H9 (cell line): ENCODE measurements at regions not wholly inside any gene's neighbourhood (a gene's known extent, or its start where the extent isn't known, plus 50 kb on each side); places are given as distances from the start of the nearest gene placed in this dataset.

ENCODE experiments used
- DNase-seq: peaks from one replicate; pipeline ENCODE4 v3.0.0-alpha.2; 2017
- H2AFZ ChIP-seq: one replicate; pipeline ENCODE4 v1.6.1; 2013; ENCODE audit warnings: mild to moderate bottlenecking, low read length, control low read depth, moderate library complexity
- H2AK5ac ChIP-seq: 2 replicates; pipeline ENCODE4 v1.6.1; 2013; ENCODE audit warnings: low read length, control low read depth, mixed read lengths; ENCODE audit not compliant: insufficient read length
- H2BK120ac ChIP-seq: one replicate; pipeline ENCODE4 v1.6.1; 2013; ENCODE audit warnings: low read depth, mild to moderate bottlenecking, low read length, control low read depth, inconsistent platforms; ENCODE audit not compliant: poor library complexity, severe bottlenecking
- H2BK12ac ChIP-seq: 2 replicates; pipeline ENCODE4 v1.6.1; 2013; ENCODE audit warnings: low read length, control low read depth, mixed read lengths, low read depth; ENCODE audit not compliant: insufficient read length
- H2BK15ac ChIP-seq: 2 replicates; pipeline ENCODE4 v1.6.1; 2013; ENCODE audit warnings: low read depth, low read length, control low read depth
- H2BK20ac ChIP-seq: one replicate; pipeline ENCODE4 v1.6.1; 2013; ENCODE audit warnings: low read depth, mild to moderate bottlenecking, low read length, control low read depth, inconsistent platforms; ENCODE audit not compliant: poor library complexity, severe bottlenecking
- H2BK5ac ChIP-seq: 2 replicates; pipeline ENCODE4 v1.6.1; 2013; ENCODE audit warnings: low read length, control low read depth, mixed read lengths; ENCODE audit not compliant: insufficient read length
- H3K14ac ChIP-seq: 2 replicates; pipeline ENCODE4 v1.6.1; 2013; ENCODE audit warnings: low read length, control low read depth; ENCODE audit not compliant: insufficient read depth
- H3K18ac ChIP-seq: 2 replicates; pipeline ENCODE4 v1.6.1; 2013; ENCODE audit warnings: low read depth, mild to moderate bottlenecking, mixed read lengths, low read length, control low read depth; ENCODE audit not compliant: insufficient read length
- H3K23ac ChIP-seq: 2 replicates; pipeline ENCODE4 v1.6.1; 2013; ENCODE audit warnings: low read length, control low read depth, mixed read lengths, low read depth; ENCODE audit not compliant: insufficient read length
- H3K23me2 ChIP-seq: 2 replicates; pipeline ENCODE4 v1.6.1; 2013; ENCODE audit warnings: low read depth, mild to moderate bottlenecking, mixed read lengths, low read length, control low read depth; ENCODE audit not compliant: insufficient read length, poor library complexity, severe bottlenecking
- H3K27ac ChIP-seq: 2 replicates; pipeline ENCODE4 v1.5.1; 2013; ENCODE audit warnings: low read length, control low read depth, mixed read lengths, low read depth; ENCODE audit not compliant: insufficient read length
- H3K27me3 ChIP-seq: 2 replicates; pipeline ENCODE4 v1.6.1; 2013; ENCODE audit warnings: low read length, control low read depth, inconsistent platforms; ENCODE audit not compliant: insufficient read depth
- H3K4ac ChIP-seq: 2 replicates; pipeline ENCODE4 v1.6.1; 2013; ENCODE audit warnings: low read depth, mild to moderate bottlenecking, control low read depth, inconsistent platforms, low read length, moderate library complexity
- H3K4me1 ChIP-seq: 2 replicates; pipeline ENCODE4 v1.6.1; 2013; ENCODE audit warnings: low read length, control low read depth, inconsistent platforms; ENCODE audit not compliant: insufficient read depth
- H3K4me2 ChIP-seq: 2 replicates; pipeline ENCODE4 v1.6.1; 2013; ENCODE audit warnings: low read length, control low read depth, mixed read lengths; ENCODE audit not compliant: insufficient read length, insufficient read depth
- H3K56ac ChIP-seq: 2 replicates; pipeline ENCODE4 v1.6.1; 2013; ENCODE audit warnings: low read depth, mild to moderate bottlenecking, mixed read lengths, low read length, control low read depth; ENCODE audit not compliant: insufficient read length
- H3K79me1 ChIP-seq: 2 replicates; pipeline ENCODE4 v1.6.1; 2013; ENCODE audit warnings: low read depth, mild to moderate bottlenecking, moderate library complexity, low read length, control low read depth, inconsistent platforms; ENCODE audit not compliant: insufficient read depth, poor library complexity, severe bottlenecking
- H3K79me2 ChIP-seq: 2 replicates; pipeline ENCODE4 v1.6.1; 2013; ENCODE audit warnings: low read length, control low read depth, inconsistent platforms; ENCODE audit not compliant: insufficient read depth
- H3K9ac ChIP-seq: 2 replicates; pipeline ENCODE4 v1.6.1; 2013; ENCODE audit warnings: low read length, control low read depth, mixed read lengths; ENCODE audit not compliant: insufficient read length; ENCODE audit errors: extremely low read depth
- H3K9me3 ChIP-seq: one replicate; pipeline ENCODE4 v1.6.1; 2013; ENCODE audit warnings: low read depth, low read length, inconsistent platforms; ENCODE audit not compliant: control insufficient read depth
- H3T11ph ChIP-seq: one replicate; pipeline ENCODE4 v1.6.1; 2013; ENCODE audit warnings: mild to moderate bottlenecking, low read length, control low read depth, inconsistent platforms
- H4K20me1 ChIP-seq: one replicate; pipeline ENCODE4 v1.6.1; 2013; ENCODE audit not compliant: control insufficient read depth, insufficient read length, insufficient read depth
- H4K5ac ChIP-seq: 2 replicates; pipeline ENCODE4 v1.6.1; 2013; ENCODE audit warnings: low read depth, mild to moderate bottlenecking, mixed read lengths, low read length, control low read depth; ENCODE audit not compliant: insufficient read length
- H4K8ac ChIP-seq: replicated peaks from 2 replicates; pipeline ENCODE4 v1.6.1; 2013; ENCODE audit warnings: low read length, control low read depth, mixed read lengths, low read depth; ENCODE audit not compliant: insufficient read length
- H4K91ac ChIP-seq: 2 replicates; pipeline ENCODE4 v1.6.1; 2013; ENCODE audit warnings: low read depth, mild to moderate bottlenecking, moderate library complexity, mixed read lengths, low read length, control low read depth; ENCODE audit not compliant: insufficient read length
- H3K27ac Mint-ChIP-seq, 3 experiments: 2 replicates in 2 of 3; 3 replicates in 1 of 3; pipeline ENCODE4 v1.8.0; 2020 to 2021; ENCODE audit warnings: mixed read lengths in 3 of 3, mild to moderate bottlenecking in 1 of 3, moderate library complexity in 1 of 3
- H3K27me3 Mint-ChIP-seq: 2 replicates; pipeline ENCODE4 v1.8.0; 2021; ENCODE audit warnings: low read depth, mild to moderate bottlenecking, moderate library complexity, mixed read lengths
- H3K36me3 Mint-ChIP-seq, 3 experiments: 2 replicates in 2 of 3; 3 replicates in 1 of 3; pipeline ENCODE4 v1.8.0; 2020 to 2021; ENCODE audit warnings: low read depth in 3 of 3, mixed read lengths in 3 of 3; ENCODE audit not compliant: insufficient read depth in 1 of 3
- H3K4me1 Mint-ChIP-seq, 2 experiments: 2 replicates each; pipeline ENCODE4 v1.8.0; 2020; ENCODE audit warnings: mixed read lengths in 2 of 2
- H3K4me3 Mint-ChIP-seq, 2 experiments: 2 replicates in 1 of 2; 3 replicates in 1 of 2; pipeline ENCODE4 v1.8.0; 2020 to 2021; ENCODE audit warnings: mild to moderate bottlenecking in 2 of 2, mixed read lengths in 2 of 2, moderate library complexity in 1 of 2
- H3K9me3 Mint-ChIP-seq, 2 experiments: 2 replicates in 1 of 2; 3 replicates in 1 of 2; pipeline ENCODE4 v1.8.0; 2020; ENCODE audit warnings: mild to moderate bottlenecking in 2 of 2, mixed read lengths in 2 of 2, moderate library complexity in 1 of 2
- WGBS: extraction: QIAGEN DNeasy Blood & Tissue Kit; methylation state at CpG from one replicate; pipeline ENCODE4 v1.1.7; 2013; ENCODE audit warnings: missing lambda C conversion rate, low lambda C conversion rate, mixed read lengths; ENCODE audit not compliant: insufficient read length; ENCODE audit errors: extremely low coverage; 5-methylcytosine and 5-hydroxymethylcytosine counted together
- TF ChIP-seq, protein P1 (sequence below): fragments of 200-600 bp; sonication (generic); conservative IDR thresholded peaks from 3 replicates; pipeline ENCODE4 v1.8.0; 2021; ENCODE audit warnings: antibody characterized with exemption, mild to moderate bottlenecking

DNA sequence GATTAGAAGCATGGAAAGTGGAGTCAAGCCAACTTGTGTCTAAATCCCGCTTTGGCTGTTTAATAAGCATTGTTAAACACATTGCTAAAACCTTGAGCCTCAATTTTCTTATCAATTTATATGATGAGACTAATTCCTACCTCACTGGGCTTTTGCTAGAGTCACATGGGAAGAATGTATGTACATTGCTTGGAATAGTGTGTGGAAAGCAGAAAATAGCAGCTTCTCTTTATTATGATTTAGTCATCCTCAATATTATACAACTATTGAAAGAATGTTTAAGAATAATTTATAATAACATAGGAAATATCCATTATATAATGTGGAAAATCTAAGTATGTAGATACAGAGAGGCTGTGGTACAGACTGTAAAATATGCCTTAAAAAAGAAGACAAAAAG, 313.0 kb upstream of the CDYL start:
- no peak for DNase-seq
- H2AFZ ChIP-seq, result no peak overlapping the region
- H4K8ac ChIP-seq, result no peak overlapping the region
- no peak overlapping the region for H2BK20ac ChIP-seq
- no peak overlapping the region for H4K91ac ChIP-seq
- H3K4me1 Mint-ChIP-seq, result peaks cover 10 to 16% of the 10 kb centered on the region in 2 experiments; a peak in 2 of 4 replicates
- H3K79me2 ChIP-seq, result no peaks in the 10 kb centered on the region
- WGBS, result no CpG with 5 or more reads among the region's 1 CpG
- H3K4me2 ChIP-seq, result no peak overlapping the region
- H3K9ac ChIP-seq, result no peak overlapping the region
- no peak overlapping the region for H2BK5ac ChIP-seq
- H3K27me3 ChIP-seq, result no peaks in the 10 kb centered on the region
- peaks cover 12% of the 10 kb centered on the region for H3K27me3 Mint-ChIP-seq
- H3K18ac ChIP-seq, result no peak overlapping the region
- H2AK5ac ChIP-seq, result no peak overlapping the region
- no peaks in the 10 kb centered on the region for H3K36me3 Mint-ChIP-seq
- no peak overlapping the region for H3K4me3 Mint-ChIP-seq
- no peak overlapping the region for H4K5ac ChIP-seq
- H3K23me2 ChIP-seq, result no peaks in the 10 kb centered on the region
- no peak overlapping the region for H3K14ac ChIP-seq
- H3K27ac Mint-ChIP-seq, result no peak overlapping the region
- no peaks in the 10 kb centered on the region for H4K20me1 ChIP-seq
- H3K23ac ChIP-seq, result no peak overlapping the region
- TF ChIP-seq, protein P1, sequence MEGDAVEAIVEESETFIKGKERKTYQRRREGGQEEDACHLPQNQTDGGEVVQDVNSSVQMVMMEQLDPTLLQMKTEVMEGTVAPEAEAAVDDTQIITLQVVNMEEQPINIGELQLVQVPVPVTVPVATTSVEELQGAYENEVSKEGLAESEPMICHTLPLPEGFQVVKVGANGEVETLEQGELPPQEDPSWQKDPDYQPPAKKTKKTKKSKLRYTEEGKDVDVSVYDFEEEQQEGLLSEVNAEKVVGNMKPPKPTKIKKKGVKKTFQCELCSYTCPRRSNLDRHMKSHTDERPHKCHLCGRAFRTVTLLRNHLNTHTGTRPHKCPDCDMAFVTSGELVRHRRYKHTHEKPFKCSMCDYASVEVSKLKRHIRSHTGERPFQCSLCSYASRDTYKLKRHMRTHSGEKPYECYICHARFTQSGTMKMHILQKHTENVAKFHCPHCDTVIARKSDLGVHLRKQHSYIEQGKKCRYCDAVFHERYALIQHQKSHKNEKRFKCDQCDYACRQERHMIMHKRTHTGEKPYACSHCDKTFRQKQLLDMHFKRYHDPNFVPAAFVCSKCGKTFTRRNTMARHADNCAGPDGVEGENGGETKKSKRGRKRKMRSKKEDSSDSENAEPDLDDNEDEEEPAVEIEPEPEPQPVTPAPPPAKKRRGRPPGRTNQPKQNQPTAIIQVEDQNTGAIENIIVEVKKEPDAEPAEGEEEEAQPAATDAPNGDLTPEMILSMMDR, result no peak
- no peaks in the 10 kb centered on the region for H3K79me1 ChIP-seq
- no peak overlapping the region for H3K4ac ChIP-seq
- H3K9me3 ChIP-seq, result no peaks in the 10 kb centered on the region
- H3K27ac ChIP-seq, result no peak overlapping the region
- H3T11ph ChIP-seq, result no peak overlapping the region
- no peak overlapping the region for H3K56ac ChIP-seq
- H3K4me1 ChIP-seq, result no peaks in the 10 kb centered on the region
- H2BK15ac ChIP-seq, result no peak overlapping the region
- no peaks in the 10 kb centered on the region for H3K9me3 Mint-ChIP-seq
- no peak overlapping the region for H2BK12ac ChIP-seq
- no peak overlapping the region for H2BK120ac ChIP-seq
